ENCODE measurements at regions not wholly inside any gene's neighbourhood (a gene's known extent, or its start where the extent isn't known, plus 50 kb on each side); places are given as distances from the start of the nearest gene placed in this dataset.

- 71 to 76% methylated on average over 1 of the region's 1 CpG for WGBS, 2 donors
- TF ChIP-seq POLR2A (IDR thresholded peaks at IDR 0.05) = no peak
- no peak for TF ChIP-seq CTCF (IDR thresholded peaks at IDR 0.05)
- H3K4me3 ChIP-seq (ENCODE audit: low read depth, poor library complexity, severe bottlenecking) = no peak overlapping the region
- DNase-seq (ENCODE audit: low spot score in 2 of 2) = no peak
- intact Hi-C loops (cut with DNase I; ENCODE audit: low total_unique reads) = no loop called here
Observed at GRCh38 chr3:176911579-176911978, 285.7 kb downstream of the TBL1XR1 start.

DNA sequence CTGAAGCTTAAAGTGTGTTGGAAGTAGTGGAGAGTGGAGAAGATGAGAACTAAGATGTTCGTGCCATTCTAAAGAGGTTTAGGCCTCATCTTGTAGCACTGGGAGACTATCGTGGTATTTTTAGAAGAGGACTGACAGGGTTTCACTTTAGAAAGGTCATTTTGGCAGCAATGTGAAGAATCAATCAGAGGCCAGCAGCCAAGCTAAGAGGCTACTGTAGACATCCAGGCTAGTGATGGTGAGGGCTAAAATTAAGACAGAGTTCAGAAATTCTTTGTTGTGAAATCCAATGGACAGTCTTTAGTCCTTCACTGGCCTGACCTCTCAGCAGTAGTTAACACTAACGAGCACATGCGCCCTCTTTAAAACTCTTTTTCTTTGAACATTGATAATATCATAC lies 288.2 kb downstream of the TBL1XR1 start:
- no peak overlapping the region for H3K4me3 ChIP-seq (ENCODE audit: low read depth, poor library complexity, severe bottlenecking)
- intact Hi-C loops (cut with DNase I; ENCODE audit: low total_unique reads) = no loop called here
- no peak for DNase-seq (ENCODE audit: low spot score in 2 of 2)
- WGBS, 2 donors = 90 to 93% methylated on average over 4 of the region's 4 CpGs
- TF ChIP-seq CTCF (IDR thresholded peaks at IDR 0.05) (no peak), POLR2A (IDR thresholded peaks at IDR 0.05) (no peak)

GRCh38 chr3:176906046-176906905 lies 291.0 kb downstream of the TBL1XR1 start:
- no peak overlapping the region for H3K4me3 ChIP-seq (ENCODE audit: low read depth, poor library complexity, severe bottlenecking)
- TF ChIP-seq POLR2A (IDR thresholded peaks at IDR 0.05) = no peak
- no peak for TF ChIP-seq CTCF (IDR thresholded peaks at IDR 0.05)
- WGBS, 2 donors = 21 to 29% methylated on average over 5 of the region's 5 CpGs
- DNase-seq (ENCODE audit: low spot score in 2 of 2) = no peak
- intact Hi-C loops (cut with DNase I; ENCODE audit: low total_unique reads) = no loop called here

- TF ChIP-seq CTCF (IDR thresholded peaks at IDR 0.05) (no peak), POLR2A (IDR thresholded peaks at IDR 0.05) (no peak)
- intact Hi-C loops (cut with DNase I; ENCODE audit: low total_unique reads) = no loop called here
- H3K4me3 ChIP-seq (ENCODE audit: low read depth, poor library complexity, severe bottlenecking) = no peak overlapping the region
- no peak for DNase-seq (ENCODE audit: low spot score in 2 of 2)
- WGBS, 2 donors = 11 to 17% methylated on average over 1 of the region's 1 CpG
Observed at GRCh38 chr3:176905331-176905730, 292.0 kb downstream of the TBL1XR1 start.

DNA sequence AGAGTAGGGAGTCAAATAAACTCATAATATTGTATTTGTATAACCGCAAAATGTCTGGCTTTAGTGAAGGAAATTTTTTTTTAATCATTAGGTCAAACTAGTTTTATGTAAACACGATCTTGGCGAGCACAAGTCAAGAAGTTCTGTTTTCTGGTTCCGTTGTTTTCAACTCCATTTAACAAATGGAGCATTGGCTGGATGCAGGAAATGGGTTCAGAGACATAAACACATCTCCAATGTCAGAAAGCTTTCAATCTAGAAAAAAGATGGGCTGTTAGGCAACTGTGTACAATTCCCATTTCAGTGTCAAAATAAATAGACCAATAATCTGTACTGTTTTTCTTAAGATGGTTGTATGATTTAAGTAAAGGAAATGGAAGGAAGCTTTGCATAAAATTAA lies 292.8 kb downstream of the TBL1XR1 start:
- 87 to 94% methylated on average over 4 of the region's 4 CpGs for WGBS, 2 donors
- no peak for DNase-seq (ENCODE audit: low spot score in 2 of 2)
- intact Hi-C loops (cut with DNase I; ENCODE audit: low total_unique reads) = no loop called here
- TF ChIP-seq CTCF (IDR thresholded peaks at IDR 0.05) = no peak
- no peak for TF ChIP-seq POLR2A (IDR thresholded peaks at IDR 0.05)
- no peak overlapping the region for H3K4me3 ChIP-seq (ENCODE audit: low read depth, poor library complexity, severe bottlenecking)

DNA sequence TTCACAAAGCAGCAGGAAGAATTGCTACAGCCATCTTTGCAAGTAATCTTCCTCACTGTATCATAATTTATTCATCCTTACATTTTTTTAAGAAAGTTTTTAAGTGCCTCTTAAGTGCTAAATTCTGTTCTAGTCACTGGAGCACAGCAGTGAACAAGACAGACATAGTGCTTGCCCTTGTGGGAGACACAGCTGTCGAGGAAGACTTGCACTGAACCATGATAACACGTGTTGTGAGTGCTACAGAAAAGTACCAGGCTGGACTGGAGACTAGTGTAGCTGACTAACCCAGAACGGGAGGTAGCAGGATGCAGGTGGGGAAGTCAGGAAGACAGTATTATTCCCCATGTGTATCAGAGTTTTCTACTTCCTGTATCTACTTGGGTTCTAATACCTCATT lies 300.6 kb downstream of the TBL1XR1 start:
- no peak for DNase-seq (ENCODE audit: low spot score in 2 of 2)
- H3K4me3 ChIP-seq (ENCODE audit: low read depth, poor library complexity, severe bottlenecking) = no peak overlapping the region
- WGBS, 2 donors = 41 to 61% methylated on average over 3 of the region's 3 CpGs
- TF ChIP-seq CTCF (IDR thresholded peaks at IDR 0.05) (no peak), POLR2A (IDR thresholded peaks at IDR 0.05) (no peak)
- intact Hi-C loops (cut with DNase I; ENCODE audit: low total_unique reads) = no loop called here

Data from lower leg skin (tissue), 4 donors.